Stimulated activated CD8-positive, alpha-beta memory T cell treated with anti-CD3 and anti-CD28 coated beads, Interleukin-12 subunit alpha, Interleukin-12 subunit beta, amount 100 ng/mL, for 1 hour (primary cell): ENCODE measurements at regions not wholly inside any gene's neighbourhood (a gene's known extent, or its start where the extent isn't known, plus 50 kb on each side); places are given as distances from the start of the nearest gene placed in this dataset.

Experiments used
- DNase-seq: peaks from one replicate; pipeline ENCODE4 v3.0.0-alpha.2; 2020; ENCODE audit warnings: low read depth

GRCh38 chr6:40074306-40075055 is 140.2 kb upstream of the MOCS1 start:
- DNase-seq = no peak

DNA sequence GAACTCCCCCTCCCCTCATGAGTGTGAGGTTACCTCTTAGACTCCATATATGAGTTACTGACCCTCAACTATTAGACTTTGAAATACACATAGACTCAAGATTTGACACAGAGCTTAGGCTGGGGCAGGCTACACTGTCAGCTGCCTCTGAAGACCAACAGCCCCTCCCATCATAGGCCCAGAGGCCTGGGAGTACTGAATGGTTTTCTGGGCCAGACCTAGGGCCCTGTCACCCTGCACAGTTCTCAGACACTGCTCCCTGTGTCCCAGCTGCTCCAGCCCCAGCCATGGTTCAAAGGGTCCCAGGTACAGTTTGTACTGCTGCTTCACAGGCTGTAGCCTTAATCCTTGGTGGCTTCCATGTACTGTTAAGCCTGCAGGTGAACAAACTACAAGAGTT is 132.1 kb upstream of the MOCS1 start:
- no peak for DNase-seq

DNA sequence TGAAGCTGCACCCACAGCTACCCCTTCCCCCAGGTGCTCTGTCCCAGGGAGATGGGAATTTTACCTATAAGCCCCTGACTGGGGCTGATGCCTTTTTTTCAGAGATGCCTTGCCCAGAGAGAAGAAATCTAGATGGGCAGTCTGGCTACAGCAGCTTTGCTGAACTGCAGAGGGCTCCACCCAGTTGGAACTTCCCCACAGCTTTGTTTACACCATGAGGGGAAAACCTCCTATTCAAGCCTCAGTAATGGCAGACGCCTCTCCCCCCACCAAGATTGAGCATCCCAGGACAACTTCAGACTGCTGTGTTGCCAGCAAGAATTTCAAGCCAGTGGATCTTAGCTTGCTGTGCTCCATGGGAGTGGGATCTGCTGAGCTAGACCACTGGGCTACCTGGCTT is 122.6 kb upstream of the MOCS1 start:
- DNase-seq = no peak

- no peak for DNase-seq
These were observed 120.3 kb upstream of the MOCS1 start for GRCh38 chr6:40054602-40055001.

- no peak for DNase-seq
These were observed 119.9 kb upstream of the MOCS1 start for GRCh38 chr6:40054186-40054585.

DNA sequence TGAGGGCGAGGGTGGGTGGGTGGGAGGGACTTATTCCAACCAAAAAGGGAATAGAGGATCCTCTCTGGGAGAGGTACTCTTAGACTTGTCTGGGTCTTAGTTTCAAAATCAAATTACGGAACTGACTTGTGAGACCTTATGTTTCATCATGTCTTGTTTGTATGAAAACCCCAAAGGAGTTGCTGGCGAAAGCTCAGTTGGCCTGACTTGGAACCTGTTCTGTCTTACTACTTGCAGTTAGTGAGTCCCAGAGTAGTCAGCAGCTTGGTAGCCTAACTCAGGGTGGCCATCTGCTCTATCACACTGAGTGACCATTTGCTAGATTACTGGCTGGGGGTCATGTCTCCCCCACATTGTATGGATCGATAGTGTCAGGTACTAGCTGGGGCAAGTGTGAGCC is 114.9 kb upstream of the MOCS1 start:
- DNase-seq = no peak

- no peak for DNase-seq
These were observed 109.9 kb upstream of the MOCS1 start for GRCh38 chr6:40044196-40044595.

DNA sequence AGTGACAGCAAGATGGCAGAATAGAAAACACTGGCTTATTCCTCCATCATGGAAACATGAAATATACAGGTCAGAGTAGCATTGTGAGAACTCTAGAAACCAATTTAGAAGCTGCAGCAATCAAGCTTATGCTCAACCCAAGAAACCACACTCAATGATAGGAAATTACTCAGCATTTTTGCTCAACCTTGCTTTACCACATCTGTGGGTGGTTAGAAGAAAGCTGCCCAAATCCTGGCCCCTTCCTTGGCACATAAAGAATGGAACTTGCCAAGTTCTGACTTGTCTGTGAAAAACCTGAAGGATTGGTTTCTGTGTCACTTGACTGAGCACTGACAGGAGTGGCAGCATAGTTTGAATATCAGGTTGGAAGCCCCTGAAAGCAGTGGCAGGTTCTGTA is 108.0 kb upstream of the MOCS1 start:
- DNase-seq = no peak

- DNase-seq = no peak
These were observed 104.8 kb upstream of the MOCS1 start for GRCh38 chr6:40039042-40039441.

GRCh38 chr6:40038626-40039025 is 104.4 kb upstream of the MOCS1 start:
- DNase-seq = no peak

GRCh38 chr6:40037271-40037670 is 103.0 kb upstream of the MOCS1 start:
- no peak for DNase-seq

DNA sequence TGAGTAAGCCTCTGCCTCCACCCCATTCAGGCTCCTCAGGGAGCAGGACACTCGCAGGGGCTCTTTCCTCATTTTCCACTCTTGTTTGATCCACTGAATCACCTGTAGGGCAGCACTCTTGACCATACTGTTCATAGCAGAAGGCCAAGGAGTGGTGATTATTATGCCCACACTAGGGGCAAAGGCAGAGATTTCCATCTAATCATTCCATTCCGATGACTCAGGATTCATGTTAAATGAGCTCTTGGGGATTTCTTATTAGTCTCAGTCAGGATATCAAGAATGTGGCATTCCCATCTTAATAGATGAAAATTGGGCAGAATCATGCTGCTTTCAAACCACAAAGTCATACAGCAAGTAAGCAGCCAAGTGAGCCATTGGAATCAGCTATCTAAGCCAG is 101.9 kb upstream of the MOCS1 start:
- DNase-seq = no peak

DNA sequence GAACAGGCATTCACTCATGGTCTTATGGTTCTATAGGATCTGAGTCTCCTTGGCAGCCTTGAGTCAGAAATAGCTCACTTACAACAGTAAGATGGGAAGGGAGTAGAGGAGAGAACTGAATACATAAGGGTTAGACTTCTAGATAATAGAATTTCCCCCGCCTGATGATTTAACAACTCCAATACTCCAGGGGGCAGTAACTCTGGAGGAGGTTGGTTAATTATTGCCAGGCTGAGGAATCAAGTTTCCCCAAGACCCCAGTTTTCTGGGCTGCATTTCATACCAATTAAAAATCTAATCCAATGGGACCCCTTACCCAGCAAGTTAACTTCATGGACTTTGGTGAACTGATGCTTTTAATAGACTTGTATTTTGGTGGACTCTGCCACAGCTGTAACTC is 94.2 kb upstream of the MOCS1 start:
- no peak for DNase-seq

GRCh38 chr6:40022867-40023266 is 88.6 kb upstream of the MOCS1 start:
- DNase-seq = no peak

DNA sequence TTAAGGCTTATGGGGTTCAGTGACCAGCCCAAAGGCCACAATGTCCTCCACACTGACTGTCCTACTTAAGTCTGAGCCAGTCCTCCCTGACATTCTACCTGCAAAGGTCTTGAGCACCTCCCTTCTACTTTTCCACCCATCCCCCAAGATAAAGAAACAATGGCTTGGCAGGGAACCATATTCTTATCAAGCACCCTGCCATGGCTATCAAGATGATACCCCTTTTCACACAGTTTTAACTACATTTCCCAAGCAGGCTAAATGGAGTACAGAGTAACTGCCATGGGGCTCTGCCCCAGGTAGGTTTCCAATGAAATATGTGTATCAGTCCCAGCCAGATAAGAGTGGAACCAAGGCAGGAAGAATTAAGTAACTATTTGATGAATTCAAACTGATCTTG is 85.9 kb upstream of the MOCS1 start:
- no peak for DNase-seq

GRCh38 chr6:40015530-40015929 is 81.3 kb upstream of the MOCS1 start:
- no peak for DNase-seq

DNA sequence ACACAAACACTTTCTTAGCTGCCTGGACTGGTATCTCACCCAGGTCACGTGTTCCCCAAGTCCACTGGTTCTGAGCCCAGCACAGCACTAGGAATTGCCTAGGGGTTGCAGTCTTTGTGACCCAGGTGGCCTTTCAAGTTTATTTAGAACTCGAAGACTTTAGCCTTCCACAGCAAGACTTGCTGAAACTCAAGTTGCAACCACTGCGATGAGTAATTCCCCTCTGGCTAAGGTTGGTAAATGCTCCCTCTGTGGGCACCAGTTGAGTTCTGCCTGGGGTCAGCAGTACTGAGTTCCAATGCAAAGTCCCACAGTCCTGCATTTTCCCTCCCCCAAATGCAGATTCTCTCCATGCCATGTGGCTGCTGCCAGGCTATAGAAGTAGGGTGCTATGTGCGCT is 77.6 kb upstream of the MOCS1 start:
- no peak for DNase-seq

GRCh38 chr6:40000964-40001515 is 66.8 kb upstream of the MOCS1 start:
- no peak for DNase-seq

DNA sequence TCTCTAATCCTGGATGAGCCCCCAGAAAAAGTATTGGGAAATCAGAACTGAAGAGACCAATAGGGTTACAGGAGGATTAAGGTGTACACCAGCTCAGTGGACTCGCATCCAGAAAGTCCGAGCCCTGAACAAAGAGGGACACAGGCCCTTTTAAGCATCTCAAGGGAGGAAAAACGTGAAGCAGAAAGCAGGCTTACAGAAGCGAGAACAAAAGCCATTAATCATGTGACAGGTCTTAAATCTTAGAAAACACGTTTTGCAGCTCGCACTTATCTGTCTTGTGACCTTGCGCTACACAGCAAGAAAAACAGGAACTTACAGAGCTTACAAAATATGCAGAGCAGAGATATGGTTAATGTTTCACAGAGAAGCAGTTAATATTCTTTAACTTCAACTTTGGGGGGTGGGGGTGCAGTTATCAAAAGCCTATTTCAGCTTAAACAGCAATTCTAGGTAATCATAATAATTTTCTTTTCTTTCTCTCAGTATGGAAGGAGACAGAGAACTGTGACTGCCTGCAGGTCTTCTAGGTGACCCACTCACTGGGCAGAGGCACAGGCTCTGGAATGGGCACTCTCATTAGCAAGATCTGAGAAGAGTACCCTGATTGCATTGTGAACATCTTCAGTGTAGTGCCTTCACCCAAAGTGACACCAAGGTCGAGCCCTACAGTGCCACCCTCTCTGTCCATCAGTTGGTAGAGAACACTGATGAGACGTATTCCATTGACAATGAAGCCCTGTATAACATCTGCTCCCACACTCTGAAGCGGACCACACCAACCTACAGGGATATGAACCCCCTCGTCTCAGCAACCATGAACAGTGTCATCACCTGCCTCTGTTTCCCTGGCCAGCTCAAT is 65.0 kb upstream of the MOCS1 start:
- DNase-seq = no peak

- DNase-seq = no peak
These were observed 63.9 kb upstream of the MOCS1 start for GRCh38 chr6:39998126-39998525.

DNA sequence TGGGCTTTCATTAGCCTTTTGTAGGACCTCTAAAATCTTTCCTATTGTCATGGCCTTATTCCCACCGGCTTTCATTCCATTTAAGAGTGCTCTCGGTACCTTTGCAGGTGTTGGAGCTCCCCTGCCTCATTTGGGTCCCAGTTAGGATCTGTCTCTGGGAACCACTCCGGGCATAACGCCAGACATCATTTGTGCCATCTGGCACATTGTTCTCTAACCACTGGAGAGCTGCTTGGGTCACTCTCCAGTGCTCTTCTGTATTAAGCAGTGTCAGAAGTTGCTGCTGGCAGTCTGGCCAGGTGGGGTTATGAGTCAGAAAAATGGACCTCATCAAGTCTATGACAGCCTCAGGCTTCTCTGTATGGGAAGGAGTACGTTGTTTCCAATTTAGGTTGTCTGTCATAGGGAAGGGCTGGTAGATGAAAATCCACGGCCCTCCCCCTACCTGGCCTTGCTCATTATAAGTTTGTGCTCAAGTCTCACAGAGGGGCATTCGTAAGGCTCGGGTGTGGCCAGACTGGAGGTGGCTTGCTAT is 62.9 kb upstream of the MOCS1 start:
- no peak for DNase-seq

DNA sequence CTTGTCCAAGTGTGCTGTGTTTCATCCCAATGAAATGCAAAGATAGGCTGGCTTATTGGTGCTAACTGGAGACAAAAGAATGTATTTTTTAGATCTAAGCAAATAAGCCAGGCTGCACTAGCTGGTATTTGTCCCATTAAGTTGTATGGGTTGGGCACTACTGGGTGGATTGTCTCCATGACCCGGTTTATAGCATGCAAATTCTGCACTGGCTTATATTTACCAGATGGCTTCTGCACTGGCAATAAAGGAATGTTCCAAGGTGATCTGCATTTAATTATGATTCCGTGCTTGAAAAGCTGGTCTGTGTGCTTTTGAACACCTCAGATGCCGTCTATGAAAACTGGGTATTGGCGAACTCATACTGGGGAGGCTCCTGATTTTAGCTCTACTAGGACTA is 61.4 kb upstream of the MOCS1 start:
- no peak for DNase-seq
